Endodermal cell (in vitro differentiated cells): ENCODE measurements at regions not wholly inside any gene's neighbourhood (a gene's known extent, or its start where the extent isn't known, plus 50 kb on each side); places are given as distances from the start of the nearest gene placed in this dataset.
"Not testable (repeated sequence)": the region's sequence is repeated elsewhere in the genome, so short reads cannot be mapped to it uniquely, and the experiment has no call there.

Experiments used
- DNase-seq: peaks from one replicate; pipeline ENCODE4 v3.0.0-alpha.2; 2017
- H3K27ac ChIP-seq: 2 replicates; pipeline ENCODE4 v1.5.1; 2013; ENCODE audit warnings: mild to moderate bottlenecking, low read depth, low read length, moderate library complexity
- H3K27me3 ChIP-seq: 2 replicates; pipeline ENCODE4 v1.6.1; 2013; ENCODE audit warnings: mild to moderate bottlenecking, low read length, moderate library complexity; ENCODE audit not compliant: insufficient read depth, control insufficient read depth, poor library complexity, severe bottlenecking
- H3K36me3 ChIP-seq: 2 replicates; pipeline ENCODE4 v1.7.0; 2013; ENCODE audit warnings: mild to moderate bottlenecking, low read length, moderate library complexity; ENCODE audit not compliant: control insufficient read depth, insufficient read depth
- H3K4me1 ChIP-seq: one replicate; pipeline ENCODE4 v1.7.0; 2013; ENCODE audit warnings: low read length; ENCODE audit not compliant: control insufficient read depth, insufficient read depth
- H3K4me3 ChIP-seq: 2 replicates; pipeline ENCODE4 v1.5.1; 2013; ENCODE audit warnings: mild to moderate bottlenecking, low read length, moderate library complexity
- H3K9ac ChIP-seq: 2 replicates; pipeline ENCODE4 v1.6.1; 2013; ENCODE audit warnings: mild to moderate bottlenecking, low read length, moderate library complexity; ENCODE audit not compliant: poor library complexity, severe bottlenecking; ENCODE audit errors: extremely low read depth
- H3K9me3 ChIP-seq: 2 replicates; pipeline ENCODE4 v1.6.1; 2013; ENCODE audit warnings: mild to moderate bottlenecking, low read length, moderate library complexity; ENCODE audit not compliant: control insufficient read depth
- H3K27ac Mint-ChIP-seq: 2 replicates; pipeline ENCODE4 v1.8.0; 2020; ENCODE audit warnings: mixed read lengths
- H3K27me3 Mint-ChIP-seq: 2 replicates; pipeline ENCODE4 v1.8.0; 2021; ENCODE audit warnings: mild to moderate bottlenecking, mixed read lengths; ENCODE audit not compliant: insufficient read depth
- H3K36me3 Mint-ChIP-seq: 2 replicates; pipeline ENCODE4 v1.8.0; 2020; ENCODE audit warnings: low read depth, mixed read lengths
- H3K4me1 Mint-ChIP-seq: 2 replicates; pipeline ENCODE4 v1.8.0; 2020; ENCODE audit warnings: mixed read lengths
- H3K4me3 Mint-ChIP-seq: 2 replicates; pipeline ENCODE4 v1.8.0; 2020; ENCODE audit warnings: mild to moderate bottlenecking, moderate library complexity, mixed read lengths
- H3K9me3 Mint-ChIP-seq: 2 replicates; pipeline ENCODE4 v1.8.0; 2020; ENCODE audit warnings: mild to moderate bottlenecking, mixed read lengths
- CTCF ChIP-seq: fragments of 200-600 bp; sonication (generic); conservative IDR thresholded peaks from 2 replicates; pipeline ENCODE4 v1.5.0; 2021; ENCODE audit warnings: antibody characterized with exemption, mild to moderate bottlenecking
- WGBS, 2 experiments: methylation state at CpG; one replicate each; pipeline versions ENCODE4 v1.1.5 to v1.1.7; 2013; ENCODE audit warnings: missing lambda C conversion rate in 2 of 2, mixed read lengths in 1 of 2; ENCODE audit not compliant: insufficient coverage in 1 of 2, insufficient read length in 1 of 2; 5-methylcytosine and 5-hydroxymethylcytosine counted together

- TF ChIP-seq CTCF, result no peak
- H3K9me3 Mint-ChIP-seq, result peaks cover 17% of the 10 kb centered on the region
- no peaks in the 10 kb centered on the region for H3K27me3 Mint-ChIP-seq
- Histone ChIP-seq H3K27ac (no peak overlapping the region), H3K9ac (no peak overlapping the region), H3K9me3 (no peaks in the 10 kb centered on the region), H3K4me1 (peaks cover 6% of the 10 kb centered on the region), H3K36me3 (no peaks in the 10 kb centered on the region), H3K27me3 (no peaks in the 10 kb centered on the region), H3K4me3 (no peak overlapping the region)
- no peak overlapping the region for H3K27ac Mint-ChIP-seq
- no peak overlapping the region for H3K4me3 Mint-ChIP-seq
- H3K36me3 Mint-ChIP-seq, result no peaks in the 10 kb centered on the region
- 94 to 100% methylated on average over 8 to 11 of the region's 11 CpGs for WGBS, 2 experiments
- no peak for DNase-seq
- H3K4me1 Mint-ChIP-seq, result peaks cover 11% of the 10 kb centered on the region
Measured at GRCh38 chr6:11403035-11403601, 134.4 kb upstream of the TMEM170B start.

GRCh38 chr6:11402581-11402980 is 135.0 kb upstream of the TMEM170B start:
- H3K36me3 ChIP-seq, H3K9me3 ChIP-seq, H3K27ac ChIP-seq, H3K27ac Mint-ChIP-seq, H3K9ac ChIP-seq, H3K4me1 ChIP-seq, H3K4me3 ChIP-seq, DNase-seq, H3K4me3 Mint-ChIP-seq, H3K36me3 Mint-ChIP-seq, H3K27me3 Mint-ChIP-seq, H3K27me3 ChIP-seq: not testable (repeated sequence)
- Mint-ChIP-seq H3K9me3 (peaks cover 17% of the 10 kb centered on the region), H3K4me1 (peaks cover 13% of the 10 kb centered on the region)
- WGBS, 2 experiments, result 88 to 100% methylated on average over 4 to 19 of the region's 36 CpGs

GRCh38 chr6:11401954-11402353 is 135.6 kb upstream of the TMEM170B start:
- H3K27ac Mint-ChIP-seq, H3K27me3 ChIP-seq, H3K36me3 Mint-ChIP-seq, DNase-seq, H3K36me3 ChIP-seq, H3K27me3 Mint-ChIP-seq, H3K9ac ChIP-seq, H3K4me3 ChIP-seq, H3K4me1 ChIP-seq, H3K4me3 Mint-ChIP-seq, H3K27ac ChIP-seq, H3K9me3 ChIP-seq: not testable (repeated sequence)
- 93 to 95% methylated on average over 3 to 5 of the region's 5 CpGs for WGBS, 2 experiments
- Mint-ChIP-seq H3K4me1 (peaks cover 10% of the 10 kb centered on the region), H3K9me3 (peaks cover 17% of the 10 kb centered on the region)

- H3K27me3 Mint-ChIP-seq, result peaks cover 3% of the 10 kb centered on the region
- Histone ChIP-seq H3K27ac (no peak overlapping the region), H3K4me1 (peaks cover 5% of the 10 kb centered on the region), H3K36me3 (no peaks in the 10 kb centered on the region), H3K9ac (no peak overlapping the region), H3K9me3 (no peaks in the 10 kb centered on the region), H3K4me3 (no peak overlapping the region), H3K27me3 (no peaks in the 10 kb centered on the region)
- H3K4me3 Mint-ChIP-seq, result no peak overlapping the region
- 88 to 94% methylated on average over 4 to 6 of the region's 6 CpGs for WGBS, 2 experiments
- DNase-seq, result no peak
- H3K36me3 Mint-ChIP-seq, result no peaks in the 10 kb centered on the region
- no peak overlapping the region for H3K27ac Mint-ChIP-seq
- H3K4me1 Mint-ChIP-seq, result peaks cover 17% of the 10 kb centered on the region
- TF ChIP-seq CTCF, result no peak
- H3K9me3 Mint-ChIP-seq, result peaks cover 17% of the 10 kb centered on the region
Measured at GRCh38 chr6:11398451-11399326, 138.9 kb upstream of the TMEM170B start.
